Esophagus muscularis mucosa (tissue), 4 donors: ENCODE measurements at regions not wholly inside any gene's neighbourhood (a gene's known extent, or its start where the extent isn't known, plus 50 kb on each side); places are given as distances from the start of the nearest gene placed in this dataset.

Source experiments
- DNase-seq: peaks from one replicate; pipeline ENCODE4 v3.0.0-alpha.2; 2017; ENCODE audit errors: extremely low spot score
- H3K27ac ChIP-seq, 4 donors: fragments of 200-600 bp; sonication (generic); replicated peaks in 1 of 4; 1 replicate in 3 of 4; 2 replicates in 1 of 4; pipeline ENCODE4 v1.5.1; 2016 to 2019; ENCODE audit warnings: mild to moderate bottlenecking in 1 of 4
- H3K27me3 ChIP-seq, 4 donors: fragments of 200-600 bp; sonication (generic); one replicate each; pipeline versions ENCODE4 v1.5.1 to v1.6.0; 2016 to 2019
- H3K36me3 ChIP-seq, 4 donors: fragments of 200-600 bp; sonication (generic); one replicate each; pipeline ENCODE4 v1.5.1; 2016 to 2019
- H3K4me1 ChIP-seq, 4 donors: fragments of 200-600 bp; sonication (generic); one replicate each; pipeline ENCODE4 v1.5.1; 2016 to 2019
- H3K4me3 ChIP-seq, 4 donors: fragments of 200-600 bp; sonication (generic); 1 replicate in 2 of 4; 2 replicates in 2 of 4; pipeline ENCODE4 v1.5.1; 2016 to 2019; ENCODE audit warnings: mild to moderate bottlenecking in 4 of 4, moderate library complexity in 1 of 4
- H3K9me3 ChIP-seq, 4 donors: fragments of 200-600 bp; sonication (generic); 1 replicate in 3 of 4; 2 replicates in 1 of 4; pipeline ENCODE4 v1.5.1; 2016 to 2019
- CTCF ChIP-seq, 3 experiments: fragments of 200-600 bp in 2 of 3; fragments of 450-650 bp in 1 of 3; sonication (generic) in 2 of 3; IDR thresholded peaks; one replicate each; pipeline ENCODE4 v1.5.1; 2017 to 2019; ENCODE audit warnings: antibody characterized with exemption in 3 of 3, mild to moderate bottlenecking in 2 of 3, moderate library complexity in 1 of 3
- EP300 ChIP-seq: sonication (generic); formaldehyde crosslinking; IDR thresholded peaks from one replicate; pipeline ENCODE4 v1.6.1; 2017; ENCODE audit warnings: antibody characterized with exemption
- POLR2A ChIP-seq: fragments of 450-650 bp; IDR thresholded peaks from one replicate; pipeline ENCODE4 v1.6.1; 2017; ENCODE audit warnings: antibody characterized with exemption, moderate library complexity, mild to moderate bottlenecking, low read depth
- POLR2AphosphoS5 ChIP-seq, 2 donors: sonication (generic); formaldehyde crosslinking; IDR thresholded peaks; one replicate each; pipeline ENCODE4 v1.6.1; 2017; ENCODE audit warnings: antibody characterized with exemption in 2 of 2
- WGBS: methylation state at CpG from one replicate; pipeline ENCODE4 v1.1.5; 2018; 5-methylcytosine and 5-hydroxymethylcytosine counted together
- intact Hi-C: fragments of 100-400 bp; cut with DNase I; formaldehyde crosslinking; loops from one replicate; pipeline ENCODE4 v1.15.1; 2023

GRCh38 chr3:176655404-176656094 is 541.7 kb downstream of the TBL1XR1 start:
- no peaks in the 10 kb centered on the region for H3K4me1 ChIP-seq
- no peaks in the 10 kb centered on the region for H3K27me3 ChIP-seq
- no peak overlapping the region for H3K27ac ChIP-seq
- H3K9me3 ChIP-seq, result no peaks in the 10 kb centered on the region
- TF ChIP-seq POLR2AphosphoS5 (IDR thresholded peaks at IDR 0.05) (no peak), POLR2A (no peak), EP300 (no peak), CTCF (IDR thresholded peaks at IDR 0.05) (no peak)
- WGBS, result 68% methylated on average over 5 of the region's 5 CpGs
- intact Hi-C loops, result no loop called here
- no peak overlapping the region for H3K4me3 ChIP-seq
- no peaks in the 10 kb centered on the region for H3K36me3 ChIP-seq
- no peak for DNase-seq

DNA sequence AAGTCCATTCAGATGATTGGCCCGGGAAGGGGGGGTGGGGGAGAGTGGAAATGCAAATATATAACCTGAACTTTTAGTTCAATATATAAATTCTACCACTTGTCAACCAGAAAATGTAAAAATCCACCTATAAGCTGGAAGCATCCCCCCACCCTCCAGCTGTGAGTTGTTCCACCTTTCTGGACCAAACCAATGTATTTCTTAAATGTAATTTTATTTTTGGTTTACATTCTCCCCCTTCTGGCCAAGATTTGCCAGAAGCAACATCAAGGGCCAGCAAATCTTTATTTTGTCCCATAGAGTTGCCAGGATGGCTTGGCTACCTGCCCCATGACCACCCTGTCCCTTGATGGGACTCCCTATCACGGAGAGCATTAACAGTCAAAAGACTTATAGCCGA is 545.7 kb downstream of the TBL1XR1 start:
- Histone ChIP-seq H3K27me3 (no peaks in the 10 kb centered on the region), H3K36me3 (no peaks in the 10 kb centered on the region), H3K4me3 (no peak overlapping the region), H3K4me1 (no peaks in the 10 kb centered on the region), H3K9me3 (no peaks in the 10 kb centered on the region), H3K27ac (no peak overlapping the region)
- WGBS, result 87% methylated on average over 3 of the region's 3 CpGs
- intact Hi-C loops, result no loop called here
- no peak for DNase-seq
- TF ChIP-seq POLR2A (no peak), POLR2AphosphoS5 (IDR thresholded peaks at IDR 0.05) (no peak), CTCF (IDR thresholded peaks at IDR 0.05) (no peak), EP300 (no peak)

- Histone ChIP-seq H3K27me3 (no peaks in the 10 kb centered on the region), H3K4me1 (no peaks in the 10 kb centered on the region), H3K9me3 (no peaks in the 10 kb centered on the region), H3K4me3 (no peak overlapping the region), H3K27ac (no peak overlapping the region), H3K36me3 (no peaks in the 10 kb centered on the region)
- no peak for DNase-seq
- intact Hi-C loops, result no loop called here
- TF ChIP-seq CTCF (IDR thresholded peaks at IDR 0.05), result peak in 1 of 3 experiments; percentile 23
- TF ChIP-seq POLR2A, result no peak
- 51% methylated on average over 2 of the region's 2 CpGs for WGBS
Observed at GRCh38 chr3:176650478-176650877, 546.8 kb downstream of the TBL1XR1 start.

- H3K4me3 ChIP-seq, result no peak overlapping the region
- TF ChIP-seq EP300 (no peak), POLR2AphosphoS5 (IDR thresholded peaks at IDR 0.05) (no peak), CTCF (IDR thresholded peaks at IDR 0.05) (no peak), POLR2A (no peak)
- H3K9me3 ChIP-seq, result no peaks in the 10 kb centered on the region
- no peaks in the 10 kb centered on the region for H3K36me3 ChIP-seq
- no peaks in the 10 kb centered on the region for H3K4me1 ChIP-seq
- H3K27me3 ChIP-seq, result no peaks in the 10 kb centered on the region
- intact Hi-C loops, result no loop called here
- no peak overlapping the region for H3K27ac ChIP-seq
- DNase-seq, result no peak
Observed at GRCh38 chr3:176647987-176648386, 549.3 kb downstream of the TBL1XR1 start.

- WGBS, result 46% methylated on average over 2 of the region's 2 CpGs
Observed at GRCh38 chr3:176633511-176633910, 563.8 kb downstream of the TBL1XR1 start.

More at GRCh38 chr3:176633511-176633910, 563.8 kb downstream of the TBL1XR1 start:
- no peak overlapping the region for H3K4me3 ChIP-seq
- TF ChIP-seq POLR2AphosphoS5 (IDR thresholded peaks at IDR 0.05), result no peak
- no peak for TF ChIP-seq CTCF (IDR thresholded peaks at IDR 0.05)
- no peak for TF ChIP-seq EP300
- TF ChIP-seq POLR2A, result no peak
- no peaks in the 10 kb centered on the region for H3K4me1 ChIP-seq
- intact Hi-C loops, result no loop called here
- no peaks in the 10 kb centered on the region for H3K36me3 ChIP-seq
- H3K9me3 ChIP-seq, result no peaks in the 10 kb centered on the region
- DNase-seq, result no peak
- H3K27me3 ChIP-seq, result no peaks in the 10 kb centered on the region
- no peak overlapping the region for H3K27ac ChIP-seq
